ELR (cell line): ENCODE measurements at regions not wholly inside any gene's neighbourhood (a gene's known extent, or its start where the extent isn't known, plus 50 kb on each side); places are given as distances from the start of the nearest gene placed in this dataset.
A peak's percentile ranks its signal among the peaks of the same experiment; 100 is the strongest.
"Not testable (repeated sequence)": the region's sequence is repeated elsewhere in the genome, so short reads cannot be mapped to it uniquely, and the experiment has no call there.

Source experiments
- DNase-seq: peaks from one replicate; pipeline ENCODE4 v3.0.0-alpha.2; 2015; ENCODE audit warnings: low read depth

GRCh38 chr9:73344060-73344459 is 192.4 kb downstream of the ANXA1 start:
- DNase-seq: no peak

DNA sequence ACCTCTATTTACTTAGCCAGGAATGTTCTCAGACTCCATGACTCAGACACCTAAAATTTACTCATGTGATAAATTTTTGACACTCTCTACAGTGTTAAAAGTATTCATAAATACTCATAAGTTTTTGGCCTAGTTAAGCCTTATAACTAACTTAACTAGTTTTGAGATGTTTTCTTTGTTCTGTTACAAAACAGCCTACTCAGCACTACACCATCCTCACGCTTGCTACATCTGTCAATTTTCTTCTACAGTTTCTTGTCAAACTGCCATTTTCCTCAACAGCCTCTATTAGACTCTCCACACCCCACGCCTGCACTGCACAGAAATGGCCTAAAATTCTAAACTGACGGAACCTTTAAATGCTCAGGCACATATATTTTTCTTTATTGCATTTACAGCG is 195.5 kb downstream of the ANXA1 start:
- DNase-seq: no peak

GRCh38 chr9:73347720-73348119 is 196.1 kb downstream of the ANXA1 start:
- no peak for DNase-seq

- DNase-seq: peak; percentile 1
Measured at GRCh38 chr9:73348471-73348870, 196.8 kb downstream of the ANXA1 start.

GRCh38 chr9:73349476-73349875 is 197.8 kb downstream of the ANXA1 start:
- no peak for DNase-seq

DNA sequence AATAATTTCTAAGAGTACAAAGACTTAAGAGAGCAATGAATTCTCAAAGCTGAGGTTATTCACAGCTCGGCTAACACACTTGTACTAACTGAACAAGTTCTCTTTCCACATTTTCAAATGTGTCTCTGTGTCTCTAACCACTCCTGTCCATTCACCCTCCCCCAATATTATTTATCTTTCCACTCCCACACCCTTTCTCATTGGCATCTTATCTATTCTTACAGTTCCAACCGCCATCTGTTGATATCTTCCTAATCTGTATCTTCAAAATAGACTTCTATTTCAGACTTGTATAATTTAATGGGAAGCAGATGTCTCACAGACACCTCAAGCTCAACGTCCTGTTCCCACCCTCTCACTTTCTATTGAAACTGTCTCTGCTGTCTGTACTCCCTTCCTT is 205.9 kb downstream of the ANXA1 start:
- DNase-seq: no peak

DNA sequence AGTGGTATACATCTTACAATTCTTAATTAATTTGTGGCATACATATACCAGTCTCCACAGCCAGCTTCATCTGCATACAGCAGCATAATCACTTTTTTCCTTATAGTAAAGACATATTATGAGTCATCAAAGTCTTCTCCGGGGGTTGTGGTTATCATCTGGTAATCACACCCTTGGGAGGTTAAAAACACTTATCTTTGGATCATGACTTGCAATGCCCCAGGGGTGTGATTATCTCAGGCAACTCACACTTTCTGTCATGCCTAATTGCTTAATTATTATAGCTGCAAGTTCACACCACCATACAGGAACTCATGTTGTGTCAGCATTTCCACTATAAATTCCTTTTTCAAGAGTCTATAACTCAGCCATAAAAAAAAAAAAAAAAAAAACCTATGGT is 218.4 kb downstream of the ANXA1 start:
- DNase-seq: peak; percentile 1

DNA sequence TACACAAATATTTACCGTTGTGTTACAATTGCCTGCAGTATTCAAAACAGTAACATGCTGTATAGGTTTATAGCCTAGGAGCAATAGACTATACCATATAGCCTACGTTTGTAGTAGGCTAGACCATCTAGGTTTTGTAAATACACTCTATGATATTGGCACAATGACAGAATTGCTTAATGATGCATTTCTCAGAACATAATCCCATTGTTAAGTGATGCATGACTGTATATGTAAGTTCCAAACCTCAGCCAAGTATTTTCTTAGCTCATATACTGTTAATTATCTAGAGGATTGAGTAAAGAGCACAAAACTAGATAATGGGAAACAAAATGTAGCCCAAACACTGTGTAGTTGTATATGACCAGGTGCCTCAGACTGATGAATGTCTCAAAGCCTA is 220.1 kb downstream of the ANXA1 start:
- no peak for DNase-seq

DNA sequence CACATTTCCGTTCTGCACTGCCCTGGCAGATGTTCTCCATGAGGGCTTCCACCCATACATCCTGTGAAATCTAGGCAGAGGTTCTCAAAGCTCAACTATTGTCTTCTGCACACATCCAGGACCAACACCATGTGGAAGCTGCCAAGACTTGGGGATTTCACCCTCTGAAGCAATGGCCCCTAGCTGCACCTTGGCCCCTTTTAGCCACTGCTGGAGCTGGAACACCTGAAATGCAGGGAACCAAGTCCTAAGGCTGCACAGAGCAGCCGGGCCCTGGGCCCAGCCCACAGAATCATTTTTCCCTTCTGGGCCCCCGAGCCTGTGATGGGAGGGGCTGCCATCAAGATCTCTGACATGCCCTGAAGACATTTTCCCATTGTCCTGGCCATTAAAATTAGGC is 228.7 kb downstream of the ANXA1 start:
- no peak for DNase-seq

DNA sequence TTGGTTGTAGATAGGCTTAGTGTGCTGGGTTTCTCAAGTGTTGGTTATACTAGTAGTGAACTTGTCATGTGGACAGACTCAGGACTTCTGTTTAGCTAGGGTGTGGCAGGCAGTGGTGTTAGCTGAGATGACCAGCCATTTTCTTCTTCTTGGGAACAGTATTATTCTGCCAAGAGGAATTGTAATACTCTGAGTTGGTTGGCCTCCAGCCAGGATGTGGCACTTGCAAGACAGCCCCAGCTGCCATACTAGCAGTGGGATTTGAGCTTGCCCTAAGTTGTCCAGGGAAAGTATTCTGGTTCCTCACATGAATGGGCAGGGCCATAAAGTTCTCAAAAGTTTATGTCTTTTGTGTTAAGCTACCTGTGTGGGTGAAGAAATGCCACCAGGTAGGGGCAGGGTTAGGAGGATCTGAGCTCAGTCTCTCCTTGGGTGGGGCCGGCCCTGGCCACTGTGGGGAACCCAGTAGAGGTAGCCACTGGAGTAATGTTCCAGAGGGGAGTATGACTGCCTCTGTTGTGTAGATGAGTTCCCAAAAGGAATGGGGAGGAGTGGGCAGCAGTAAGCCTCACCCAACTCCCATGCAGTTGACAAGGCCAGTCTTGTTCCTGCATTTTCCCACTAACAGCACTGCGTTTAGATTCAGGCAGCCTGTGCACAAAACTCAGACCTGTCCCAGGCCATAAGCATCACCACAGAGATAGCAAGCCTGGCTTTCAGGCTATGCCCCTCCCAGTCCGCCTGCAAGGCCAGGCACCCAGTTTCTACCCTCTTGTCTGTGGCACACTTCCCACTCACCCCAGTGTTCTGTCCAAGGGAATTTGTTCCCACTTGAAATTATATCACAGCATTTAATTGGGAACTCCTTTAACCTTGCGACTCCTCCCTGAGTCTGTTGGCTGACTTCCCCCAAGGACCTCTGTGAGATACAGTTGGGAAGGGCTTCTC is 250.7 kb downstream of the ANXA1 start:
- DNase-seq: peak; percentile 1

- no peak for DNase-seq
Measured at GRCh38 chr9:73411494-73411893, 259.8 kb downstream of the ANXA1 start.

GRCh38 chr9:73412874-73413273 is 261.2 kb downstream of the ANXA1 start:
- DNase-seq: no peak

DNA sequence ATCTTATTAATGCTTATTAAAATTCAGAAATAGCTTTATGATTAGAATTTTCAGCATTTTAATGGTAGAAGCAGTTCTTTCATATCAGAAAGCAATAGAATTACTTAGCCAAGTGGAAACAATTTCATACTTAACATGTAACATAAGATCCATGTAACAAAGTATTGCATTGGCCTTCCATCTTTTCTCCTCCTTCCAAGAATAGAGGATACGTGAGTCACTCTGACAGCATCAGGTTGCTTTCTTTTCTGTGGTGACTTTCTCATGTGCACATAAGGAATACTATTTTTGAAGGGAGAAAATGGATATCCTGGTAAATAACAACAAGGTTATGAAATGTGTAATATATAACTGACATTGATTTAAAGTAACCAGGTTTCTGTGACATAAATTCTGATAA is 272.2 kb downstream of the ANXA1 start:
- no peak for DNase-seq

DNA sequence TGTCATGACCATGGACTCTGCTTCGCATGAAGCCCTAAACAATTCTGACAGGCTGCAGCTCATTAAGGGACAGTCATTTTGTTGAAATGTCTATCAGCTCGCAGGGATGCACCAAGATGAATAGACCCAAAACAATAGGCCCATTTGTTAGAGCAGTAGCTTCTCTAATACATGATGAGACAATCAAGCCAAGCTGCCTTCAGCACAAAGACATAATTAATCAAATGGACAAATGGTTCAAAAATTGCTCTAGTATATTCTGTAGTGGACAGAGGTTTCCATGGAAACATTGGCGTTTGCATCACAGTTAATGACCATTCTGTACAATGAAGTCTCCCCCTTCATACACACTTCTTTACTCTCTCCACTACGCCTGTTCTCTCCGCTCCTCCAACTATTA is 274.6 kb downstream of the ANXA1 start:
- no peak for DNase-seq

DNA sequence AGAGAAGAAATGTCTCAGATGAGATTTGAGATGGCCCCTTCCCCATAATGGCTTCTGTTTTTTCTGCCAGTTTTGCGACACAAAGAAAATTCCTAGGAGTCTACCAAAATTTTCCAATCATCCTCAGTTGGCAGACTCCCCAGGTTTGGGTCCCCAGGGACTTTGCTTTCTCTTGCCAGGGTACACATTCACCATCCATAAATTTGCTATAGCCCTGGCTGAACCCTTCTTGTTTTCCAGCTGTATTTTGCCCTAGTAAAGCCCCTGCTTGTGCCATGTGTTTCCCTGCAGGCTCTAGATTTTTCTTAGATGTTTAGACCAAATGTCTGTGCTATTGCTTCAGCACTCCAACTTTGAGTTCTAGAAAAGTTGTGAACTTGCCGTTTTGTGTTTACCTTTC is 283.2 kb downstream of the ANXA1 start:
- DNase-seq: no peak

DNA sequence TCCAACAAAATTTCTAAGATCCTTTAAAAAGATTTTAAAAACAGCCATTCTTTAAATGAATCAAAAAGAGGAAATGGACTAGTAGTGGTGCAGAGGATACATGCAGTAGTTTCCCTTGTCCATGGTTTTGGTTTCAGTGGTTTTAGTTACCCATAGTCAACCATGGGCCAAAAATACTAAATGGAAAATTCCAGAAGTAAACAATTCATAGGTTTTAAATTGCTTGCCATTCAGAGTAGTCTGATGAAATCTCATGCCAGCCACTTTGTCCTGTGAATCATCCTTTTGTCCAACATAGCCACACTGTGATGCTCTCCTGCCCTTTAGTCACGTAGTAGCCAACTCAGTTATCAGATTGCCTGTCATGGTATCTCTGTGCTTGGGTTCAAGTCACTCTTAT is 286.1 kb downstream of the ANXA1 start:
- DNase-seq: no peak

- not testable (repeated sequence) for DNase-seq
Measured at GRCh38 chr9:73439839-73440238, 288.2 kb downstream of the ANXA1 start.

DNA sequence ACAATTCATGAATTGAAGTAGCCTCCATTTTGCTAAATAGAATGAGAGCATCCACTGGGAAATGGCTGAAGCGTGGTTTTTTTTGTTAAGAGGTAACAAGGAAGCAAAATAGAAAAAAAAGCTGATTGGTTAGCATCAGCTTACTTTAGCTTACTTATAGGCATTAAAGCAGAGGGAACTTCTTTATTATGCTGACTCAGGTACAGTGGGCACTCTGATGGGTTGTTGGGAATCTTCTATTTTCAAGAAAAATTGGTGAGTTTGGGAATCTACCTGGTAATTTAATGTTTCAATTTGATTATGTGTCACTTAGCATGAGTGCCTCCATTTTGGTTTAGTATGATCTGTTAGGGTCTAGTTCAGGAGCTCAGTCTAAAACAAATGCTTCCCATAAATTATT is 289.6 kb downstream of the ANXA1 start:
- no peak for DNase-seq

- DNase-seq: peak; percentile 24
Measured at GRCh38 chr9:73441890-73442818, 290.5 kb downstream of the ANXA1 start.

GRCh38 chr9:73444821-73445220 is 293.2 kb downstream of the ANXA1 start:
- no peak for DNase-seq

GRCh38 chr9:73445384-73445783 is 293.7 kb downstream of the ANXA1 start:
- not testable (repeated sequence) for DNase-seq

DNA sequence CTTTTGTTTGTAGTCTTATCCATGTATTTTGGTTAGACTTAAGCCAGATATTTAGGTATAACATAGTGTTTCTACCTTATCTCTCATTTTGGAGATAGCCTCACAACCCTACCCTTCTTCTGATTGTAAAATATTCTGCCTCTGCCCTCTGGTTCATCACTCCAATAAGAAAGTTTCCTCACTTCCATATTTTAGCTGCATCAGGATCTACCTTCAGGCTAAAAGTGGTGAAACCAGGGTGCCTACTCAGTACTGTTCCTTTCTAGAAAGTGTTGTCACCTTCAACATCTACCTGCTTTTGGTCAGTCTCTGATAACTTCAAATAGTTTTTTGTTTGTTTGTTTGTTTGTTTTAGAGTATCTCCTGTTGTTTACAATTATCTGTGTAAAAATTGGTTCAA is 294.6 kb downstream of the ANXA1 start:
- DNase-seq: no peak

- DNase-seq: no peak
Measured at GRCh38 chr9:73451003-73451402, 299.3 kb downstream of the ANXA1 start.
